ENCODE measurements at regions not wholly inside any gene's neighbourhood (a gene's known extent, or its start where the extent isn't known, plus 50 kb on each side); places are given as distances from the start of the nearest gene placed in this dataset.

DNA sequence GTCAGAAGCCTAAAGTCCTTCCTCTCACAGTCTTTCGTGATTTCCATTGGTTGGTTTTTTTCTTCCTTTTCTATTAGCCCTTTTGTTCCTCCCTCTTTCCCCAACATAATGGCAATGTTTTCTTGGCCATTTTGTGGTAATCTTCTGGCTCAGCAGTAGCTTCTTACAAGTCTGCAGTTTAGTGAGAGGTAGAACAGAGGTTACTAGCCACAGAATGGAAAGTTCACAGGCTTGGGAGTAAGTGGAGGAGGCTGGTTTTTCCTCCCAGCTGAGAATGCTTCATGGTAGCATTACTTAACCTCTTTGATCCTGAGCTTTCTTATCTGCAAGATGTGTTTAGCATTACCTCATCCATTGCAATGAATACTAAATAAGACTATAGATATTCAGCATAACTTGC lies 346.9 kb downstream of the NFIB start:
- TF ChIP-seq TCF7L2 (IDR thresholded peaks at IDR 0.05; ENCODE audit: borderline replicate concordance, low read depth, low read length) (peak; percentile 14; the same call in 1 of the 2 replicates), ZNF335 (tag by site-specific recombination; conservative IDR thresholded peaks at IDR 0.05) (no peak), ZNF530 (tag by site-specific recombination; IDR thresholded peaks at IDR 0.05; ENCODE audit: low read depth) (no peak)
- TF ChIP-seq, protein P1, sequence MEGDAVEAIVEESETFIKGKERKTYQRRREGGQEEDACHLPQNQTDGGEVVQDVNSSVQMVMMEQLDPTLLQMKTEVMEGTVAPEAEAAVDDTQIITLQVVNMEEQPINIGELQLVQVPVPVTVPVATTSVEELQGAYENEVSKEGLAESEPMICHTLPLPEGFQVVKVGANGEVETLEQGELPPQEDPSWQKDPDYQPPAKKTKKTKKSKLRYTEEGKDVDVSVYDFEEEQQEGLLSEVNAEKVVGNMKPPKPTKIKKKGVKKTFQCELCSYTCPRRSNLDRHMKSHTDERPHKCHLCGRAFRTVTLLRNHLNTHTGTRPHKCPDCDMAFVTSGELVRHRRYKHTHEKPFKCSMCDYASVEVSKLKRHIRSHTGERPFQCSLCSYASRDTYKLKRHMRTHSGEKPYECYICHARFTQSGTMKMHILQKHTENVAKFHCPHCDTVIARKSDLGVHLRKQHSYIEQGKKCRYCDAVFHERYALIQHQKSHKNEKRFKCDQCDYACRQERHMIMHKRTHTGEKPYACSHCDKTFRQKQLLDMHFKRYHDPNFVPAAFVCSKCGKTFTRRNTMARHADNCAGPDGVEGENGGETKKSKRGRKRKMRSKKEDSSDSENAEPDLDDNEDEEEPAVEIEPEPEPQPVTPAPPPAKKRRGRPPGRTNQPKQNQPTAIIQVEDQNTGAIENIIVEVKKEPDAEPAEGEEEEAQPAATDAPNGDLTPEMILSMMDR (tag by site-specific recombination; IDR thresholded peaks at IDR 0.05) = no peak
- TF ChIP-seq, protein P2, sequence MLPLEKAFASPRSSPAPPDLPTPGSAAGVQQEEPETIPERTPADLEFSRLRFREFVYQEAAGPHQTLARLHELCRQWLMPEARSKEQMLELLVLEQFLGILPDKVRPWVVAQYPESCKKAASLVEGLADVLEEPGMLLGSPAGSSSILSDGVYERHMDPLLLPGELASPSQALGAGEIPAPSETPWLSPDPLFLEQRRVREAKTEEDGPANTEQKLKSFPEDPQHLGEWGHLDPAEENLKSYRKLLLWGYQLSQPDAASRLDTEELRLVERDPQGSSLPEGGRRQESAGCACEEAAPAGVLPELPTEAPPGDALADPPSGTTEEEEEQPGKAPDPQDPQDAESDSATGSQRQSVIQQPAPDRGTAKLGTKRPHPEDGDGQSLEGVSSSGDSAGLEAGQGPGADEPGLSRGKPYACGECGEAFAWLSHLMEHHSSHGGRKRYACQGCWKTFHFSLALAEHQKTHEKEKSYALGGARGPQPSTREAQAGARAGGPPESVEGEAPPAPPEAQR (tag by site-specific recombination; IDR thresholded peaks at IDR 0.05) = no peak

Data from HEK293 (cell line).